Activated naive CD4-positive, alpha-beta T cell treated with anti-CD3 and anti-CD28 coated beads, Interleukin-2, amount 50 U/mL, for 24 hours (primary cell): ENCODE measurements at regions not wholly inside any gene's neighbourhood (a gene's known extent, or its start where the extent isn't known, plus 50 kb on each side); places are given as distances from the start of the nearest gene placed in this dataset.

Source experiments
- H3K27ac Mint-ChIP-seq: one replicate; pipeline ENCODE4 v1.8.0; 2021; ENCODE audit warnings: mild to moderate bottlenecking, mixed read lengths
- H3K27me3 Mint-ChIP-seq: one replicate; pipeline ENCODE4 v1.8.0; 2021; ENCODE audit warnings: mixed read lengths
- H3K36me3 Mint-ChIP-seq: one replicate; pipeline ENCODE4 v1.8.0; 2021; ENCODE audit warnings: mixed read lengths
- H3K4me1 Mint-ChIP-seq: one replicate; pipeline ENCODE4 v1.8.0; 2021; ENCODE audit warnings: mixed read lengths
- H3K4me3 Mint-ChIP-seq: one replicate; pipeline ENCODE4 v1.8.0; 2021; ENCODE audit warnings: mild to moderate bottlenecking, mixed read lengths
- H3K9me3 Mint-ChIP-seq: one replicate; pipeline ENCODE4 v1.8.0; 2021; ENCODE audit warnings: mixed read lengths

DNA sequence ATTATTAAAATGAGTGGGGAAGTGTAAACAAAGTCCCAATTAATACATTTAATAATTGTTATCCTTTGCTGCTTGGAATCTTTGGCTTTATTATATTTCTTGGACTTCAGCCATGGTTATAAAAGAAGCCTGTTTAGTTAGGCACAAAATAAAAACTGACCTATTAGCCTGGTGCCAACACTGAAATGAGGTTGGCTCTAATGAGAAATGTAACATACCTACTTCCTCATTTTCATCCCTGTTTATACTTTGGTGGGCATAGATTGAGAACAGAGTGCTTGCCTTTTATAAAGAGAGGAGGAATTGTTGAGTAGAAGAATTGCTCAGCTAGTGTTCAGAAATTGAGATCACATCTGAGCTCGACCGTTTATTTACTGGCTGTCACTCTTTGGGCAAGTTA, 471.3 kb downstream of the UTRN start:
- Mint-ChIP-seq H3K27me3 (no peaks in the 10 kb centered on the region), H3K9me3 (no peaks in the 10 kb centered on the region), H3K4me1 (no peaks in the 10 kb centered on the region), H3K4me3 (no peak overlapping the region), H3K27ac (no peak overlapping the region), H3K36me3 (peaks cover 16% of the 10 kb centered on the region)

DNA sequence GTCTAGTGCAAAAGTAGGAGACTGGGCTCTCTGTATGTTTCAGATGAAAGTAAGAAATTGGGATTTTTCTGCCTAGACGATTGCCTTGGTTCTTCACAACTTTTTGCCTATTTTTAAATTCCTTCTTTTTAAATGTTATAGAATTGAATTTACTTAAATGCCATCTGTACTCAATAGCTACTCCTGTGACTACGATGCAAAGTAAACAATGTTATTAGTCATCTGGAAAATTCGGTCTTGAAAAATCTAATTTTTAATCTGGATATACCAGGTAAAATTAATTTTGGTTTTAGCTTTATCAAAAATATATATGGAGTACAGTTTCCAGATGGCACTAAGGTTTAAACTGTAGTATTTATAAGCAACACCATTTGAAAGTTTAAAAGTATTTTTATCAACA, 472.2 kb downstream of the UTRN start:
- H3K4me1 Mint-ChIP-seq, result no peaks in the 10 kb centered on the region
- H3K4me3 Mint-ChIP-seq, result no peak overlapping the region
- H3K9me3 Mint-ChIP-seq, result no peaks in the 10 kb centered on the region
- H3K36me3 Mint-ChIP-seq, result peaks cover 19% of the 10 kb centered on the region
- no peaks in the 10 kb centered on the region for H3K27me3 Mint-ChIP-seq
- no peak overlapping the region for H3K27ac Mint-ChIP-seq

DNA sequence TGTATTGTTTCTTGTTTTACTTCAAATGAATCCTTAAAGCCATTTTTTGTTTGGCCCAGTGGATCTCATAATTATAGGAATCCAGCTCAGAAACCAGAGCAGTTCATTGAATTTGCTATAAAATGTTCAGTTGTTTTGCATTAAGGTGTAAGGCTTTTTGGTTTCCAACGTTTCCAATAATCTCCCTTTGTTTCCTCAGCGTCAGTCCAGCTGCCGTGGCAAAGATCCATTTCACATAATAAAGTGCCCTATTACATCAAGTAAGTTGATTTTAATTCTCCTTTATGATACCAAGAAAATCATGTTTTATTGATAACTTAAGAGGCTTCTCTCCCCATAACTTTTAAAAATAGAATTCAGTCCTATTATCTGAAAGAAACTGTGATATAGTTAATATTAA, 472.6 kb downstream of the UTRN start:
- peaks cover 17% of the 10 kb centered on the region for H3K36me3 Mint-ChIP-seq
- H3K27me3 Mint-ChIP-seq, result no peaks in the 10 kb centered on the region
- H3K4me3 Mint-ChIP-seq, result no peak overlapping the region
- H3K27ac Mint-ChIP-seq, result no peak overlapping the region
- no peaks in the 10 kb centered on the region for H3K4me1 Mint-ChIP-seq
- H3K9me3 Mint-ChIP-seq, result no peaks in the 10 kb centered on the region

DNA sequence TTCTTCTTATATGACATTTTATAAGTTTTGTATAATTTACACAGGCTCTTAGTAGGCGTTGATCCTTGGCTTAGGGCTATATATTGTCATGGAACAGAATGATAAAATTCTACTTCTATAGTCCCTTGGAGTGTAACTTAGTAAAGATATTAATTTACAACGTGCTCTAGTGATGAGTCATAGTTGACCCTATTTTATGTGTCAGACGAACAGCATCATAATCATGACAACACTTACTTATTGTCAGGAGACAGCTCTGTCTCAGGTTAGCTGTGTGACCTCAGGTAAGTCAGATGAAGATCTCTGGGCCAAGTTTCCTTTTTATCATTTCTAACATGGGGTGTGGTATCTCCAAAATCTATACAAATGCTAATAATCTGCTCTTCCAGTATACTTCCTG, 473.5 kb downstream of the UTRN start:
- no peaks in the 10 kb centered on the region for H3K9me3 Mint-ChIP-seq
- H3K27me3 Mint-ChIP-seq, result no peaks in the 10 kb centered on the region
- no peaks in the 10 kb centered on the region for H3K4me1 Mint-ChIP-seq
- H3K36me3 Mint-ChIP-seq, result peaks cover 20% of the 10 kb centered on the region
- no peak overlapping the region for H3K27ac Mint-ChIP-seq
- no peak overlapping the region for H3K4me3 Mint-ChIP-seq

DNA sequence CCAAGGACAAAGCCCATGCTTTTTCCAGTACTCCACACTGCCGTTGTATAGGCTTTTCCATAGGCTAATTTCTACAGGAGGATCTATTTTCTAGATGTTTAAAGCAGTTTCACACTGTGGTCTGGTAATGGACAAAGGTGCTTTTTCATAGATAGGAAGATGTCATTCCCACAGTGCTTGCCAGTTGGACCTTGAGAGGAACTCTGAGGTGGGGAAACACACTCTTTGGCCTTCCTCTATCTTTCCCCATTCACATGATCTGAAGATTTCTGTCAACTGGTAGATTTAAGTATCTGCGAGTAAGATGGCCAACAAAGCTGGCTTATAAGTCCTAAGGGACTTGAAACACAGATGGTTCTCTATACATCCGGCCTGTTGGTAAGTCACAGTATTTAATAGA, 477.3 kb downstream of the UTRN start:
- no peak overlapping the region for H3K27ac Mint-ChIP-seq
- H3K27me3 Mint-ChIP-seq, result no peaks in the 10 kb centered on the region
- no peaks in the 10 kb centered on the region for H3K9me3 Mint-ChIP-seq
- H3K4me3 Mint-ChIP-seq, result no peak overlapping the region
- H3K36me3 Mint-ChIP-seq, result peaks cover 20% of the 10 kb centered on the region
- peaks cover 4% of the 10 kb centered on the region for H3K4me1 Mint-ChIP-seq

DNA sequence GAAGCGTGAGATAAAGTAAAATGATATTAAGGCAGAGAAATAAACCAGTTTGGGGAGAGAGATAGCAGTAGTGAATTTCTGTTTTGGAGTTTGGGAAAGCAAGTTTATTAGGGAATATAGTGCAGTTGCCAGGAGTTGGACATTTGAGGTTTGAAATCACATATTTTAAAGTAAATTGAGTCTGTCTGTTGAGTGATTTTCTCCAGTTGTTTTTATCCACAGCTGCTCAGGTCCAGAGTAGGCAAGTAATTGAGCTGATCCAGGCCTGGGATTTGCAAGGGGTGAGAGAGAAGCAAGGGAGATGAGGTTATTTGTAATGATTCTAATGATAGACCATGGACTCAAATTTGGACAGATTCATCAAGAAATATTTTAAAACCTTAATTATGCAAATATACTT, 481.9 kb downstream of the UTRN start:
- peaks cover 10% of the 10 kb centered on the region for H3K36me3 Mint-ChIP-seq
- no peak overlapping the region for H3K27ac Mint-ChIP-seq
- H3K4me3 Mint-ChIP-seq, result no peak overlapping the region
- no peaks in the 10 kb centered on the region for H3K27me3 Mint-ChIP-seq
- H3K4me1 Mint-ChIP-seq, result peaks cover 10% of the 10 kb centered on the region
- H3K9me3 Mint-ChIP-seq, result no peaks in the 10 kb centered on the region

DNA sequence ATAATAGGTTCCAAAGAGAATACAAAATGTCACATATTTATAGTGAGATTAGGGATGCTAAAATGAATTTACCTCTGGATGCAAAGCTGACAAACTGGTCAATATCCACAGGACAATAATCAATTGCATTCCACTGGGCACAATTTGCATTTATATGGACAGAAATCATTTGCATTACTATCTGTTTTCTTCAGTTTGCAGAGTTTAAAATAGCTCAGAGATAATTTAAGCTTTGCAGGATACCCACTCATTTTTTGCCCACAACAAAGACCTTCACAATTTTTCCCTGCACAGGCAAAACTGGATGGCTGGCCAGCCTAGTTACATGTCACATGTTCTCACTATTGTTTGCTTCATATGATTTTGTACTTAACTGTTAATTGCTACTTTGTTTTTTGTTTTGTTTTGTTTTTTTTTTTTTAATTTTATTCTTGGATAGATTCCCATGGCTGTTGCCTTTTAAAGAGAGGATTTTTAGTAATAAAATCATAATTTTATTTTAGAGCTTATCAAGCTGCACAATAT, 483.5 kb downstream of the UTRN start:
- no peaks in the 10 kb centered on the region for H3K9me3 Mint-ChIP-seq
- peaks cover 10% of the 10 kb centered on the region for H3K4me1 Mint-ChIP-seq
- H3K27ac Mint-ChIP-seq, result no peak overlapping the region
- H3K4me3 Mint-ChIP-seq, result no peak overlapping the region
- no peaks in the 10 kb centered on the region for H3K27me3 Mint-ChIP-seq
- H3K36me3 Mint-ChIP-seq, result peaks cover 10% of the 10 kb centered on the region

DNA sequence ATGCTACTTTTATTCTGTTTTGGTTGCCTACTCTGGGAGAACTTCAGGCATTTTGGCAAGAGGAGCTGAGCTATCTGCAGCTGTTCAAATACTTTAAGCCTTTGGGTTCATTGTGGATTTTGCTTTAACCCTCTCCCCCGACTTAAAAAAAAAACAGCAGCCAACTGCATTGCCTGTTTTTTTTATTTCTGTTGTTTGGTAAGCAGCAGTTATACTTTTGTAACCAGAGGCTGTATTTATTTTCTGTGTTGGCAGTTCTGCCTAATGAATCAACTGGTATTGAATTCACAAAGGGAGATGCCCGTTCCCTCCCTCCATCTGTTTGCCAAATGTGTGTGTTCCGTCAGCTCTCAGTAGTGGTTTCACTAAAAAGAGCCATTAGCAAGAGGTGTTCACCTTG, 484.0 kb downstream of the UTRN start:
- no peaks in the 10 kb centered on the region for H3K9me3 Mint-ChIP-seq
- peaks cover 14% of the 10 kb centered on the region for H3K36me3 Mint-ChIP-seq
- H3K27me3 Mint-ChIP-seq, result no peaks in the 10 kb centered on the region
- peaks cover 10% of the 10 kb centered on the region for H3K4me1 Mint-ChIP-seq
- no peak overlapping the region for H3K27ac Mint-ChIP-seq
- no peak overlapping the region for H3K4me3 Mint-ChIP-seq

DNA sequence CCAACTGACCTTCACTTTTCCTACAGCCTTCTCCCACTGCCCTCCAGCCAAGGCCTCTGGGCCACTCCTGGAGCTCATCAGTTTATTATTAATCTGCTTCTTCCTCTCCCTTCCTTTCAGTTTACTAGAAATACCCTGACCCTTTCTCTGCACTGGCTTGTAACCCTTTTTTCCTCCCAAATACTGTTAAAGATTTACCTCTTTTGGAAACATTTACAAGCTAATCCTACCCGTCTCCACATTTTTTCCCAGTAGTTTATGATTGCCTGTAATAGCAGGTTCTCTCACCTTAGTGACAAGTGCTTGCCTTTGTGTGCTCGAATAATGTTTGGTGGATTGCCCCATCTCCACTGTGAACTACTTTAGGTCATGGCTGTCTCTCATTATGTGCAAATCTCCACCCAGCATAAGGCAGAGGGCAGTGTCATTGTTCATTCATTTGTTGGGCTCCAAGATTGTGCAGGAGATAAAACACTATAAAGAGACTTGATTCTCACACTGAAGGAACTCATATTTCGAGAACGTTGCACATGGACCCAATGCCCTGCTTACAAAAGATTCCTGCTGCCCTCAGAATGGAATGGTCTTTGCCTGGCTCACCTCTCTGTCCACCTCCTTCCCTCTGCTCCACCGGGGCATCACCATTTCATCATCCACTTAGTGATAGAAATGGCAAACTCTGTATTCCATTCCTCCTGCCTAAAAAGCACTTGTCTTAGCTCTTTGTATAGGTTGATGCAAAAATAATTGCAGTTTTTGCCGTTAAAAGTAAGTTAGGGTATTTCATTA, 491.1 kb downstream of the UTRN start:
- H3K27me3 Mint-ChIP-seq, result no peaks in the 10 kb centered on the region
- no peak overlapping the region for H3K27ac Mint-ChIP-seq
- H3K36me3 Mint-ChIP-seq, result peaks cover 33% of the 10 kb centered on the region
- H3K4me1 Mint-ChIP-seq, result peaks cover 5% of the 10 kb centered on the region
- no peaks in the 10 kb centered on the region for H3K9me3 Mint-ChIP-seq
- H3K4me3 Mint-ChIP-seq, result no peak overlapping the region

DNA sequence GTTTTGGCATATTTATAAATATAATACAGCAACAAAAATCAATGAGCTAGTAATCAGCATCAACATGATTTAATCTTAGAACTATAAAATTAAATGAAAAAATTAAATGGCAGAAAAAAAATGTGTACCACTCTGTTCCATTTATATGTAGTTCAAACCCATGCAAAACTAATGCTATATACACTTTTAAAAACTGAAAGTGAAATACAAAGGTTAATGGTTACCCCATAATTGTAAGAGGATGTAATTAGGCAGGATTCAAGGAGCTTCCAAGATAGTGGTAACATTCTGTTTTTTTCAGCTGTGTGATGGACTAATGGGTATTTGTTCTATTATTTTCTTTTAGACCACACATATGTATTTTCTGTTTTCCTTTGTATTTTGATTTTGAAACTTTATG, 492.1 kb downstream of the UTRN start:
- H3K4me1 Mint-ChIP-seq, result peaks cover 5% of the 10 kb centered on the region
- H3K4me3 Mint-ChIP-seq, result no peak overlapping the region
- H3K9me3 Mint-ChIP-seq, result no peaks in the 10 kb centered on the region
- no peaks in the 10 kb centered on the region for H3K27me3 Mint-ChIP-seq
- no peak overlapping the region for H3K27ac Mint-ChIP-seq
- H3K36me3 Mint-ChIP-seq, result peaks cover 36% of the 10 kb centered on the region

DNA sequence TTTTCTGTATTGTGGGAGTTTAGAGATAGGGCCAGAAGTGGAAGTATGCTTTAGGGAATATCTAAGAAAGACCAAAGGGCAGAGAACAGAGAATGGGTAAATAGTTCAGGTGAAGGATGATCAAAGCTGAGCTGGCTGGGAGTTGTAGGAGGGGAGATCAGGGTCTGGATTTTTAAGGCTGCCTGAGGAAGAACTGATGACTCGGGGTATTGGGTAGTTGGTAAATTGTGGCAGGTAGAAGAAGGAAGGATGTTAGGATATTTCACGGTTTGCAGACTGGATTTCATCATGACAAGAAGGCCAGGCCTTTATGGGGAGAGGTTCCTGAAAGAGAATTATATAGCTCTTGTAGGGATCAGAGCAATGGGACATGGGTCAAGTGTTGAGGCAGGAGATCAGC, 492.9 kb downstream of the UTRN start:
- peaks cover 34% of the 10 kb centered on the region for H3K36me3 Mint-ChIP-seq
- no peak overlapping the region for H3K4me3 Mint-ChIP-seq
- no peaks in the 10 kb centered on the region for H3K9me3 Mint-ChIP-seq
- peaks cover 5% of the 10 kb centered on the region for H3K4me1 Mint-ChIP-seq
- peak overlapping the region; percentile 78 for H3K27ac Mint-ChIP-seq
- H3K27me3 Mint-ChIP-seq, result no peaks in the 10 kb centered on the region

DNA sequence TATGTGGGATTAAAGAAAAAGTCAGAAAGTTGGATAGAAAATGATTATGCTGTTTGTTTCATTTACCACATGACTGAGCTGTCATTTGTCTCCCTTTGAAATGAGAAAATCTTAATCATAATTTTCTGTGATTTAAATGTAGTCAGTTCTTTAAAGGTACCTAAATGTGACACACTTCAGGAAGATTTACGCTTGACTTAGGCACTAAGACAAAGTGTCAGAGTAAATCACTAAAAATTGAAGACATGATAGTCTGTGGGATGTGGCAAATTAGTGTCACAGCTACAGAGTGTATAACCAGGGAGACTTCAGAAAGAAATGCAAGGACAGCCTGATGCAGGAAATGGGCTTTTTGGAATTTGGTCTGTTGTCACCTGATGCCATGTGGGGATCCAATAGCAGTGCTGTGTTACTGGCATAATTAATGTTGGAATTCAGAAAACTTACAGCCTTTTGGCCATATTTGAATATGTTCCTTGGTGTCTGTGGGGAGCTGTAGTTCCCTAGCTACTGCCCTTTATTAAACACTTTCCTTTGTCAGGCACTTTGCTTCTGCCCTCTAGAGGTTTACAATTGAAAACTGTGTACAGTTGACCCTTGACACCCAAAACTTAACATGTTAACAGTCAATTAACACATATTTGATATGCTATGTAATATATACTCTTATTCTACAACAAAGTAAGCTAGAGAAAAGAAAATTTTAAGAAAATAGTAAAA, 493.8 kb downstream of the UTRN start:
- no peak overlapping the region for H3K27ac Mint-ChIP-seq
- H3K9me3 Mint-ChIP-seq, result no peaks in the 10 kb centered on the region

DNA sequence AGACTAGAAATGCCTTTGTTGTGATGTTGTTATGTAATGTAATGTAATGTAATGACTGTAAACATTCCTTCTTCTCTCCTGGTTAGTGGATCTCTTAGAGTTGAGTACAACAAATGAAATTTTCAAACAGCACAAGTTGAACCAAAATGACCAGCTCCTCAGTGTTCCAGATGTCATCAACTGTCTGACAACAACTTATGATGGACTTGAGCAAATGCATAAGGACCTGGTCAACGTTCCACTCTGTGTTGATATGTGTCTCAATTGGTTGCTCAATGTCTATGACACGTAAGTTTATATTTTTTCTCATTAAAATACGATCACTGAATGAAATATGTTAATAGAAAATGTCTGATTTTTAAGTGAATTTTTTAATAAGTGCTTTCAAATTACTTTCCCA, 496.7 kb downstream of the UTRN start:
- no peak overlapping the region for H3K4me3 Mint-ChIP-seq
- no peaks in the 10 kb centered on the region for H3K27me3 Mint-ChIP-seq
- H3K36me3 Mint-ChIP-seq, result peaks cover 17% of the 10 kb centered on the region
- peaks cover 1% of the 10 kb centered on the region for H3K4me1 Mint-ChIP-seq
- H3K9me3 Mint-ChIP-seq, result no peaks in the 10 kb centered on the region
- H3K27ac Mint-ChIP-seq, result no peak overlapping the region

More for the DNA sequence above, 493.8 kb downstream of the UTRN start:
- Mint-ChIP-seq H3K4me3 (no peak overlapping the region), H3K27me3 (no peaks in the 10 kb centered on the region), H3K36me3 (peaks cover 29% of the 10 kb centered on the region), H3K4me1 (peaks cover 5% of the 10 kb centered on the region)

DNA sequence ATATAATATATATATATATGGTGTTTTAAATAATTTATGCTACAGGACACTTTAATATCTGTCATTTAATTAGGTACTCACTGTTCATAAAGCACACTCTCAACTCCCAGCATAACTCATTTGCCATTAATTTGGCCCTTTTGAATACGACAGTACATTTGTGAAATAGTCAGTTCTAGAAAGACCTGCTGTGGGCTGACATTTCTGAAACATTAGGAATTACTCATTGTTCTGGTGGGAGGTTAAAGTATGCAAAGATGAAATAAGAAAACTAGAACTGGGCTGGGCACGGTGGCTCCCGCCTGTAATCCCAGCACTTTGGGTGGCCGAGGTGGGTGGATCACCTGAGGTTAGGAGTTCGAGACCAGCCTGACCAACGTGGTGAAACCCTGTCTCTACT, 497.5 kb downstream of the UTRN start:
- Mint-ChIP-seq H3K4me3 (no peak overlapping the region), H3K36me3 (peaks cover 17% of the 10 kb centered on the region), H3K27ac (no peak overlapping the region), H3K9me3 (no peaks in the 10 kb centered on the region), H3K4me1 (no peaks in the 10 kb centered on the region), H3K27me3 (no peaks in the 10 kb centered on the region)

DNA sequence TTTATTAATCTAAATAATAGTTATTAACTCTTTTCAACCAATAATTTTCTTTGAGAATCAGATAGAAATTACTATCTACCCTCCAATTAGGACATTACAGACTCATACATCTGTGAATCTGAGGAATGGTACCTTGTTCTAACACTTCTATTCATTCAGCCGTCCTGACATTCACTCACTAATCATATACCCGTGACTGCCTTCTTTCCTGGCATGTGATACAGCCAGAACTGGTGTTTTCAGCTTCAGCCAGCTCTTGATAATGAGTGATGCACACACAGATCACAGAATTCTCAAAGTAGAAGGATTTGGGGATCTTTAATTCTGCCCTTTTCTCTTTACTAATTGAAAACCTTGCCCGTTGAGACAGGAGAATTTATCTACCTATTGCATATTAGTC, 499.9 kb downstream of the UTRN start:
- H3K4me1 Mint-ChIP-seq, result no peaks in the 10 kb centered on the region
- H3K9me3 Mint-ChIP-seq, result no peaks in the 10 kb centered on the region
- H3K27me3 Mint-ChIP-seq, result no peaks in the 10 kb centered on the region
- H3K27ac Mint-ChIP-seq, result no peak overlapping the region
- no peak overlapping the region for H3K4me3 Mint-ChIP-seq
- H3K36me3 Mint-ChIP-seq, result peaks cover 14% of the 10 kb centered on the region

DNA sequence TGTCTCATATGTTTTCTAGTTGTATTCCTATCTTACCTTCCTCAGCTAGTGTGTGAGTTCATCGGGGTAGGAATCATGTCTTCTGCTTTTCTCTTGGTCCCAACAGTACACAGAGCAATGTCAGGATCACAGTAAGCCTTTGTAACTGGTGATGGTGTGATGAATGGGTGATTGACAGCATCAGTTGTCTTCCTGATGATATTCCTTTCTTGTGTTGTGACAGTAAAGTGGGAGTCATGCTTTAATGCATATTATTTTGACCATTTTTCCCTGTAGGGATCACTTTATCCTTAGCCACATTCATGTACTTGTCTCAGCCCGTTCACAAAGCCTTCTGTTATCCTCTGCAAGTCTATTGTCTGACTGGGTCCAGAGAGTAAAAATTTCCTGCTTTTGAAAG, 501.7 kb downstream of the UTRN start:
- Mint-ChIP-seq H3K36me3 (peaks cover 10% of the 10 kb centered on the region), H3K4me3 (no peak overlapping the region), H3K27me3 (no peaks in the 10 kb centered on the region), H3K4me1 (no peaks in the 10 kb centered on the region), H3K27ac (no peak overlapping the region), H3K9me3 (no peaks in the 10 kb centered on the region)
